HepG2 (cell line): ENCODE measurements at regions not wholly inside any gene's neighbourhood (a gene's known extent, or its start where the extent isn't known, plus 50 kb on each side); places are given as distances from the start of the nearest gene placed in this dataset.

ENCODE experiments used
- DNMT1 ChIP-seq: sonication (generic); formaldehyde crosslinking; IDR thresholded peaks from 2 replicates; pipeline ENCODE4 v1.5.1; 2020; ENCODE audit warnings: mild to moderate bottlenecking, missing genetic modification reagents
- HNRNPUL1 ChIP-seq: fragments of 200-400 bp; formaldehyde crosslinking; IDR thresholded peaks from 2 replicates; pipeline ENCODE4 v1.6.1; 2017; ENCODE audit warnings: low read depth, mild to moderate bottlenecking, low read length, moderate library complexity
- TSC22D2 ChIP-seq: sonication (generic); formaldehyde crosslinking; IDR thresholded peaks from 2 replicates; pipeline ENCODE4 v1.5.1; 2020; ENCODE audit warnings: missing genetic modification reagents, mild to moderate bottlenecking, borderline replicate concordance
- ZNF12 ChIP-seq: sonication (generic); formaldehyde crosslinking; IDR thresholded peaks from 2 replicates; pipeline ENCODE4 v1.5.0; 2020; ENCODE audit warnings: missing genetic modification reagents
- ZNF235 ChIP-seq: sonication (generic); formaldehyde crosslinking; IDR thresholded peaks from 2 replicates; pipeline ENCODE4 v1.8.1; 2023; ENCODE audit warnings: mild to moderate bottlenecking, missing genetic modification reagents, borderline replicate concordance
- ZNF407 ChIP-seq: sonication (generic); formaldehyde crosslinking; IDR thresholded peaks from one replicate; pipeline ENCODE4 v1.5.1; 2020; ENCODE audit warnings: mild to moderate bottlenecking, missing genetic modification reagents; ENCODE audit errors: not compliant biosample characterization
- ZNF569 ChIP-seq: sonication (generic); formaldehyde crosslinking; IDR thresholded peaks from 2 replicates; pipeline ENCODE4 v1.5.0; 2020; ENCODE audit warnings: mild to moderate bottlenecking, missing genetic modification reagents, moderate library complexity, borderline replicate concordance
- ZSCAN9 ChIP-seq: IDR thresholded peaks from 2 replicates; pipeline ENCODE4 v1.6.1; 2016; ENCODE audit warnings: borderline replicate concordance
- TF ChIP-seq, protein P1 (sequence below): sonication (generic); formaldehyde crosslinking; IDR thresholded peaks from 2 replicates; pipeline ENCODE4 v1.5.1; 2020; ENCODE audit warnings: missing genetic modification reagents, mild to moderate bottlenecking, borderline replicate concordance
- TF ChIP-seq, protein P2 (sequence below): sonication (generic); formaldehyde crosslinking; IDR thresholded peaks from 2 replicates; pipeline ENCODE4 v1.4.0; 2020; ENCODE audit warnings: mild to moderate bottlenecking, missing genetic modification reagents

GRCh38 chr6:97411610-97412009, 128.6 kb upstream of the MMS22L start (continued):
- TF ChIP-seq ZNF407 (CRISPR knock-in tag) (no peak), HNRNPUL1 (no peak), ZNF569 (CRISPR knock-in tag) (no peak), ZNF235 (CRISPR knock-in tag) (no peak), ZSCAN9 (CRISPR knock-in tag) (no peak), TSC22D2 (no peak), DNMT1 (CRISPR knock-in tag) (no peak), ZNF12 (CRISPR knock-in tag) (no peak)
- TF ChIP-seq, protein P1, sequence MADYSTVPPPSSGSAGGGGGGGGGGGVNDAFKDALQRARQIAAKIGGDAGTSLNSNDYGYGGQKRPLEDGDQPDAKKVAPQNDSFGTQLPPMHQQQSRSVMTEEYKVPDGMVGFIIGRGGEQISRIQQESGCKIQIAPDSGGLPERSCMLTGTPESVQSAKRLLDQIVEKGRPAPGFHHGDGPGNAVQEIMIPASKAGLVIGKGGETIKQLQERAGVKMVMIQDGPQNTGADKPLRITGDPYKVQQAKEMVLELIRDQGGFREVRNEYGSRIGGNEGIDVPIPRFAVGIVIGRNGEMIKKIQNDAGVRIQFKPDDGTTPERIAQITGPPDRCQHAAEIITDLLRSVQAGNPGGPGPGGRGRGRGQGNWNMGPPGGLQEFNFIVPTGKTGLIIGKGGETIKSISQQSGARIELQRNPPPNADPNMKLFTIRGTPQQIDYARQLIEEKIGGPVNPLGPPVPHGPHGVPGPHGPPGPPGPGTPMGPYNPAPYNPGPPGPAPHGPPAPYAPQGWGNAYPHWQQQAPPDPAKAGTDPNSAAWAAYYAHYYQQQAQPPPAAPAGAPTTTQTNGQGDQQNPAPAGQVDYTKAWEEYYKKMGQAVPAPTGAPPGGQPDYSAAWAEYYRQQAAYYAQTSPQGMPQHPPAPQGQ (CRISPR knock-in tag): no peak
- TF ChIP-seq, protein P2, sequence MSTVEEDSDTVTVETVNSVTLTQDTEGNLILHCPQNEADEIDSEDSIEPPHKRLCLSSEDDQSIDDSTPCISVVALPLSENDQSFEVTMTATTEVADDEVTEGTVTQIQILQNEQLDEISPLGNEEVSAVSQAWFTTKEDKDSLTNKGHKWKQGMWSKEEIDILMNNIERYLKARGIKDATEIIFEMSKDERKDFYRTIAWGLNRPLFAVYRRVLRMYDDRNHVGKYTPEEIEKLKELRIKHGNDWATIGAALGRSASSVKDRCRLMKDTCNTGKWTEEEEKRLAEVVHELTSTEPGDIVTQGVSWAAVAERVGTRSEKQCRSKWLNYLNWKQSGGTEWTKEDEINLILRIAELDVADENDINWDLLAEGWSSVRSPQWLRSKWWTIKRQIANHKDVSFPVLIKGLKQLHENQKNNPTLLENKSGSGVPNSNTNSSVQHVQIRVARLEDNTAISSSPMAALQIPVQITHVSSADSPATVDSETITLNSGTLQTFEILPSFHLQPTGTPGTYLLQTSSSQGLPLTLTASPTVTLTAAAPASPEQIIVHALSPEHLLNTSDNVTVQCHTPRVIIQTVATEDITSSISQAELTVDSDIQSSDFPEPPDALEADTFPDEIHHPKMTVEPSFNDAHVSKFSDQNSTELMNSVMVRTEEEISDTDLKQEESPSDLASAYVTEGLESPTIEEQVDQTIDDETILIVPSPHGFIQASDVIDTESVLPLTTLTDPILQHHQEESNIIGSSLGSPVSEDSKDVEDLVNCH: no peak
